GM21619 (cell line): ENCODE measurements at regions not wholly inside any gene's neighbourhood (a gene's known extent, or its start where the extent isn't known, plus 50 kb on each side); places are given as distances from the start of the nearest gene placed in this dataset.

ENCODE experiments used
- ATAC-seq: cut with Tn5 transposase; IDR thresholded peaks from one replicate; pipeline ENCODE4 v1.9.1; 2021; ENCODE audit not compliant: unreplicated experiment

- ATAC-seq = no peak
Measured at GRCh38 chr14:83467811-83468210, 1934.2 kb upstream of the SEL1L start.

DNA sequence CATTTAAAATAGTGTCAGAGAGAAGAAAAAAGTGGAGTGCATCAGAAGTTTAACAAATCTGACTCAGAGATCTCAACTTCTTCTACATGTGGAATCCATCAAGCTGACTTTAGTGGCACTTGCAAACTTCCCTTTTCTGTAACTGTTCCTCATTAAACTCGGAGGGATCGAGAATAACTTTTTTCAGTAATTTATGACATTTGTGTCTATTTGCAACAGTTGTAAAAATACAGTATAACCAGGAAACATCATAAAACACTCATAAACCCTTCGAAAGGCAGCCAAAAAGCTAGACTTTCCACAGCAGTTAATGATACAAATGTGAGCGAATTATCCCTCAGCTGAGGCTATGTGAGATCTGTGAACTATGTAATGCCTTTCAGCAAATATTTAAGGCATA is 1936.8 kb upstream of the SEL1L start:
- no peak for ATAC-seq

- ATAC-seq = no peak
Measured at GRCh38 chr14:83470959-83471695, 1937.5 kb upstream of the SEL1L start.

DNA sequence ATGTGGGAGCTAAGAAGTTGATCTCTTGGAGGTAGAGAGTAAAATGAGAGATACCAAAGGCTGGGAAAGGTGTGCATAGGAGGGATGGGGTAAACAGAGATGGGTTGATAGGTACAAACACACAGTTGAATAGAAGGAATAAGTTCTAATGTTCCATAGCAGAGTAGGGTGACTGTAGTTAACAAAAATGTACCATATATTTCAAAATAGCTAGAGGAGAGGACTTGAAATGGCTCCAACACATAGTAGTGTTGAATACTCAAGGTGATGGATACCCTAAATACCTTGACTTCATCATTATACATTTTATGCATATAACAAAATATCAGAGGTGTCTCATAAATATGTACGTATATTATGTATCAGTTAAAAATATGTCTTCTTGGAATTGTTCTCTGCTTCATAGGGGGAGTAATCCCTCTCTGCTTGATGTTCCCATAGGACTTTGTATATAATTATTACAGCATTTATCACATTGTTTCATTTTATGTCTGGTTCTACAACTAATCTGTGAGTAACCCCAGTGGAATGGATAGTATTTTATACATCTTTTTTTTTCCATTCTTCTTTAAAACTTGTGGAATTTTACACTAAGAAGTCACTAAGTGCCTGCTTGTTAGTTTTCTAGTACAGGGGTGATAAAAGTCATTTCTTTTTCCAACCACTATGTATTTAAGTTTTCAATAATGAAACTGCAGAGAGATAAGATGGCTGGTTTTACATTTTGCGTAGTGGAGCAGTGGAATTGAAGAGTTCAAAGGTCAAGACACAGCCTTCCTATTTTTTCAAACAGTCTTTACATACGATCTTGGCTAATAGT is 1940.0 kb upstream of the SEL1L start:
- no peak for ATAC-seq

DNA sequence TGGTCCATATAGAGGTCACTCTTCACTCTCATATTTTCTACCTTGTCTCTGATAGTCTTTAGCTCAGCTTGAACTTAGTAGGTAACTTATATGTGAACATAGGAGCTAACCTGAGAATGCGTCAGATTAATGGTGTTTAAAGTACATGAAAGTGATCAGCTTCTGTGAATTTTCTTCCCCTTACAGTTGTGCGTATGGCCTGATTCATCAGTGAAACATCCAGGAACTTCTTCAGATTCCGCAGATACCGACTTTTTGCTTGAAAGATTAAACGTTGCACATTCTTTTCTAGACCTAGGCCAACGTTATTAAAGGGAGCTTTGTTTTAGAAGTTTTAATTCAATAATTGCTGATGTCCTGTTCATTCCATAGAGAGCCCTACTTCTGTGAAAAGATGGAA is 1945.1 kb upstream of the SEL1L start:
- ATAC-seq = no peak

GRCh38 chr14:83483063-83483462 is 1949.4 kb upstream of the SEL1L start:
- no peak for ATAC-seq

DNA sequence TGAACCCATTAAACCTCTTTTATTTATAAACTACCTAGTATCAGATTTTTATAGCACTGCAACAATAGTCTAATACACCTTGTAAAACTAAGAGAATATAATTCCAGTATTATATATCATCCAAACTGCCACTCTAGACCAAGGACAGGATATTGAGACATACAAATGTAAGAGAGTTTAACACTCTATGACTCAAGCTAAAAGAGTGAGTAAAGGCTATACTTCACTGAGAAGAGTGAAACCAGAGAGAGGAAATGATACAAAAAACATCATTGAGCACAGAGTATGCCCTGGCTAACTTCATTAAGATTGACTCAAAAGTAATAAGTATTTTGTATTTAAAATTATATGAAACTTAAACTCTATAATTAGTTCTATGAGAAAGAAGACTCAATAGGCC is 1951.9 kb upstream of the SEL1L start:
- ATAC-seq = no peak

GRCh38 chr14:83491091-83491490 is 1957.4 kb upstream of the SEL1L start:
- no peak for ATAC-seq

GRCh38 chr14:83520837-83521236 is 1987.2 kb upstream of the SEL1L start:
- no peak for ATAC-seq

DNA sequence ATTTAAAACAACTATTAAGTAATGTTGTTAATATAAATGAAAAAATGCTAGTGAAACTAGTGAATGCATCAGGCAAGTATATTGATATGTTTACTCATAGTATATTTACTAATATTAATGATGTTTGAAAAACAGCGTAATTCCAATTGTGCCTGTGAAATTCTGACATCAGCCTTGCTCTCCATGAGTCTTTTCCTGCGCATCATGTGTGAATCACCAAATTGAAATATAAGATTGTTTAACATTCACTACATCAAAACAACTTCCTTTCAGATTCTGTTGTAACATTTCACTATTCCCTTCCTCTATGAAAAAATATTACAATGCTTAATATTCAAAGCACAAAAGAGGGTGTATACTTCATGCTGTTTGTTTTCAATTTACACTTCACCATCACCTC is 1995.9 kb upstream of the SEL1L start:
- ATAC-seq = no peak

DNA sequence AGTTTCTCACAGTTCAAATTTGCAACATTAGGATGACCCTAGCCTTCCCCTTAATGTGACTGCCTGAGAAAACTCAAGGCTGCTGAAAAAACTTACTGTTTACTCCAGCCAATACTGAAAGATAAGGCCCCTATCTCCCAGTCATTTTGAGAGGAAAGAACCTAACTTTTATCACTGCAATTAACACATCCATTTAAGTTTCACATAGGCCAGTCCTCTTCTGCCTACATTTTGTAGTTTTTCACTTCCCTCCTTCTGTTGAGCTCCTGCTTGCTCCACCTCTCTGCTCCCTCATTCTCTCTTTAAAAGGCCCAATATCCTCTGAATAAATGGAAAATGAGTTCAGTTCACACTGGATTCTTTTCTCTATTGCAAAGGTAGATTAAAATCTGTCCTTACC is 1996.2 kb upstream of the FLRT2 start:
- ATAC-seq = no peak

GRCh38 chr14:83534995-83535394 is 1994.9 kb upstream of the FLRT2 start:
- no peak for ATAC-seq

- no peak for ATAC-seq
Measured at GRCh38 chr14:83535444-83535843, 1994.5 kb upstream of the FLRT2 start.

DNA sequence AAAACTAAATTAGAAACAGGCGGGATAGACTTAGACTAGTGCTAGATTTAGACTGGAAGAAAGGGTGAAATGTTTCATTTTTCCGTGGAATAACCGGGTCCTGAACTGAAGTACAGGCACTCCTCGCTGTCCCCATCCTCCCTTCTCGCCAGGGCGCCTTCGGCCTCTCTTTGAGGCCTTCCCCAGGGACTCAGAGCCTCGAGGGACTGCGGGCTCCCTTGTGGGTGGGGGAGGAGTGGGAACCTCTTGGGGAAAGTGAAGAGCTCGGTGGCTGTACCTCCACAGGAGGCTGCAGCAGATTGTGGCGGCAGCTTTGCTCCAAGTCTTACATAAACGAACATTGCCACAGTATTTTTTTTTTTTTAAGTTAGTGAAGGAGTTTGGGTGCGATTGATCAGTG is 1988.8 kb upstream of the FLRT2 start:
- no peak for ATAC-seq

DNA sequence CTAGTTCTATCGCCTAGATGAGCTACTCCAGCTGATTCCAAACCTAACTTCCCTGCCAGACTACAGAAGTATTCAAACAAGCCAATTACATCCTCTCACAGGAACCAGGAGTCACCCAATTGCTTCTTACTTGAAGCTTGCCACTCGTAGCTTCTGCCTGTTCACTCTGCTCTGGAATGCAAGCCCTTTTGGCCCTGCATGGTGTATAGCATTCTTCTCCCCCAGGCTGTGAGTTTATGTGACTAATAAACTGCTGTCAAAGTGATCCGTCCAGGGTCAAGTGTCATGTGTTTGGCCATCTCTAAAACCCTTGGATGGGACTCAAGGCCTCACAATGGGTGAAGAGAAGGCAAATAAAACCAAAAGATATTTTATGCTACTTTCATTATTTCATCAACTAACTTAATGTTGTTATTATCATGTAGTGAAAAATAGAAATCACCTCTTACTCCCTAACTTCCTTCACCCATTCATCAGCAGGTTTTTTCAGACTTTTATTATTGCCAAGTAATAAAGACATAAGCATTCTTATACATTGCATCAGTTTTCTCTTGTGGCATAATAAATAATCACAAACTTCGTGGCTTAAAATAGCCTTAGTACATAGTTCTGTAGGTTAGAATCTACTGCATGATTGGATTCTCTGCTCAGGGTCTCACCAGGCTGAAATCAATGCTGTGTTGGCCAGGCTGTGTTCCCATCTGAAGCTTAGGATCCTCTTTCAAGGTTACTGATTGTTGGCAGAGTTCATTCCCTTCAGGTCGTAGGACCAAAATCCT is 1981.7 kb upstream of the FLRT2 start:
- ATAC-seq = no peak

GRCh38 chr14:83556065-83556464 is 1973.9 kb upstream of the FLRT2 start:
- no peak for ATAC-seq

GRCh38 chr14:83556746-83557453 is 1973.0 kb upstream of the FLRT2 start:
- no peak for ATAC-seq

DNA sequence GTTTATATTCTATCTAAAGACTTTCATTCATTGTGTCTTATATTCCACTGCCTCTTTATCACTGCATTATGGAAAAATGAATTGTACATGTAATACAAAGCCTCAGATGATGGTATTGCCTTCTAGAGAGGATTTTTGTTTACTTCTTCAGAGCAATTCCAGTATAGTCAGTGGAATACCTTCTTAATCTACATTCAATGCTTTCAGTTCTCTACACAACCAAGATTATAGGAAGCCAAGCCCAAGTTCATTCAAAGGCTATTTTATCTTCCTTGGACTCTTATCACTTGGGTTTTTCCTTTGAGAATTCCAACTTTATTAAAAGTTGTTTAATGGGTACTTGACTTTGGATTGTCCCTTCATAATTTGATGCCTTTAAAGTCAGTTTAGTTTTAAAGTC is 1971.0 kb upstream of the FLRT2 start:
- ATAC-seq = no peak

DNA sequence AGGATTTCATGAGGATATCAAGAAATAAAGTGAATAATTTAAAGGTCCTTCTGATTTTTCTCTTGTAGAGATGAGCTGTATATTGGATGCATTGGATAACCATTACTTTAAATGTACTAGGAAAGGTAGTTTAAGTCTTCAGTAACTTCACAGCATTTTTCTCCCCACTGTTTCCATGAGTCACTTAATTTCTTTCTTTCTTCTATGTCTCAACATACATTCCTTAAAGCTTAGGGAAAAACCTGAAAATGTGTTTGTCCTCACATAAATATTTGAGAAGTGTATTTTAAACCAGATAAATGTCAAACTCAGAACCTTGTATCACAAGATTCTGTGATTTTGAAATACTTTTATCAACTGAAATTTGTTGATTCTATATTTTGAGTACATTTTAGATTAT is 1970.2 kb upstream of the FLRT2 start:
- no peak for ATAC-seq

- no peak for ATAC-seq
Measured at GRCh38 chr14:83561261-83561660, 1968.7 kb upstream of the FLRT2 start.

DNA sequence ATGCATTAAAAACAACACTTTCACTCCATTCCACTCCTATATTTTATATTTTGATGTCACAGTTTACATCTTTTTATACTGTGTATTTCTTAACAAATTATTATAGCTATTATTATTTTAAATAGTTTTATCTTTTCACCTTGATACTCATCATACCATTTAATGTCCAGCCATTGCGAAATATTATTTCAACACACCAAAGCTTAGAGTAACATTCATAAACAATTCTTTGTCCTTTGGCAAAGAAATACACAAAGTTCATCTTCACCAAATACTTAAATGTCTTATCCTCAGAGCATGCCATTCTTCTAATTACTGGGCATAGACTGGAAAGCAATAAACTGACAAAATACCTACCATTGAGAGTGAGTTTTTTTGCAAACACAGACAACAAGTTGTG is 1963.4 kb upstream of the FLRT2 start:
- ATAC-seq = no peak
